H9 (cell line): ENCODE measurements at regions not wholly inside any gene's neighbourhood (a gene's known extent, or its start where the extent isn't known, plus 50 kb on each side); places are given as distances from the start of the nearest gene placed in this dataset.

ENCODE experiments used
- DNase-seq: peaks from one replicate; pipeline ENCODE4 v3.0.0-alpha.2; 2017
- H2AFZ ChIP-seq: one replicate; pipeline ENCODE4 v1.6.1; 2013; ENCODE audit warnings: mild to moderate bottlenecking, low read length, control low read depth, moderate library complexity
- H2AK5ac ChIP-seq: 2 replicates; pipeline ENCODE4 v1.6.1; 2013; ENCODE audit warnings: low read length, control low read depth, mixed read lengths; ENCODE audit not compliant: insufficient read length
- H2BK120ac ChIP-seq: one replicate; pipeline ENCODE4 v1.6.1; 2013; ENCODE audit warnings: low read depth, mild to moderate bottlenecking, low read length, control low read depth, inconsistent platforms; ENCODE audit not compliant: poor library complexity, severe bottlenecking
- H2BK12ac ChIP-seq: 2 replicates; pipeline ENCODE4 v1.6.1; 2013; ENCODE audit warnings: low read length, control low read depth, mixed read lengths, low read depth; ENCODE audit not compliant: insufficient read length
- H2BK15ac ChIP-seq: 2 replicates; pipeline ENCODE4 v1.6.1; 2013; ENCODE audit warnings: low read depth, low read length, control low read depth
- H2BK20ac ChIP-seq: one replicate; pipeline ENCODE4 v1.6.1; 2013; ENCODE audit warnings: low read depth, mild to moderate bottlenecking, low read length, control low read depth, inconsistent platforms; ENCODE audit not compliant: poor library complexity, severe bottlenecking
- H2BK5ac ChIP-seq: 2 replicates; pipeline ENCODE4 v1.6.1; 2013; ENCODE audit warnings: low read length, control low read depth, mixed read lengths; ENCODE audit not compliant: insufficient read length
- H3K14ac ChIP-seq: 2 replicates; pipeline ENCODE4 v1.6.1; 2013; ENCODE audit warnings: low read length, control low read depth; ENCODE audit not compliant: insufficient read depth
- H3K18ac ChIP-seq: 2 replicates; pipeline ENCODE4 v1.6.1; 2013; ENCODE audit warnings: low read depth, mild to moderate bottlenecking, mixed read lengths, low read length, control low read depth; ENCODE audit not compliant: insufficient read length
- H3K23ac ChIP-seq: 2 replicates; pipeline ENCODE4 v1.6.1; 2013; ENCODE audit warnings: low read length, control low read depth, mixed read lengths, low read depth; ENCODE audit not compliant: insufficient read length
- H3K23me2 ChIP-seq: 2 replicates; pipeline ENCODE4 v1.6.1; 2013; ENCODE audit warnings: low read depth, mild to moderate bottlenecking, mixed read lengths, low read length, control low read depth; ENCODE audit not compliant: insufficient read length, poor library complexity, severe bottlenecking
- H3K27ac ChIP-seq: 2 replicates; pipeline ENCODE4 v1.5.1; 2013; ENCODE audit warnings: low read length, control low read depth, mixed read lengths, low read depth; ENCODE audit not compliant: insufficient read length
- H3K27me3 ChIP-seq: 2 replicates; pipeline ENCODE4 v1.6.1; 2013; ENCODE audit warnings: low read length, control low read depth, inconsistent platforms; ENCODE audit not compliant: insufficient read depth
- H3K4ac ChIP-seq: 2 replicates; pipeline ENCODE4 v1.6.1; 2013; ENCODE audit warnings: low read depth, mild to moderate bottlenecking, control low read depth, inconsistent platforms, low read length, moderate library complexity
- H3K4me1 ChIP-seq: 2 replicates; pipeline ENCODE4 v1.6.1; 2013; ENCODE audit warnings: low read length, control low read depth, inconsistent platforms; ENCODE audit not compliant: insufficient read depth
- H3K4me2 ChIP-seq: 2 replicates; pipeline ENCODE4 v1.6.1; 2013; ENCODE audit warnings: low read length, control low read depth, mixed read lengths; ENCODE audit not compliant: insufficient read length, insufficient read depth
- H3K56ac ChIP-seq: 2 replicates; pipeline ENCODE4 v1.6.1; 2013; ENCODE audit warnings: low read depth, mild to moderate bottlenecking, mixed read lengths, low read length, control low read depth; ENCODE audit not compliant: insufficient read length
- H3K79me1 ChIP-seq: 2 replicates; pipeline ENCODE4 v1.6.1; 2013; ENCODE audit warnings: low read depth, mild to moderate bottlenecking, moderate library complexity, low read length, control low read depth, inconsistent platforms; ENCODE audit not compliant: insufficient read depth, poor library complexity, severe bottlenecking
- H3K79me2 ChIP-seq: 2 replicates; pipeline ENCODE4 v1.6.1; 2013; ENCODE audit warnings: low read length, control low read depth, inconsistent platforms; ENCODE audit not compliant: insufficient read depth
- H3K9ac ChIP-seq: 2 replicates; pipeline ENCODE4 v1.6.1; 2013; ENCODE audit warnings: low read length, control low read depth, mixed read lengths; ENCODE audit not compliant: insufficient read length; ENCODE audit errors: extremely low read depth
- H3K9me3 ChIP-seq: one replicate; pipeline ENCODE4 v1.6.1; 2013; ENCODE audit warnings: low read depth, low read length, inconsistent platforms; ENCODE audit not compliant: control insufficient read depth
- H3T11ph ChIP-seq: one replicate; pipeline ENCODE4 v1.6.1; 2013; ENCODE audit warnings: mild to moderate bottlenecking, low read length, control low read depth, inconsistent platforms
- H4K20me1 ChIP-seq: one replicate; pipeline ENCODE4 v1.6.1; 2013; ENCODE audit not compliant: control insufficient read depth, insufficient read length, insufficient read depth
- H4K5ac ChIP-seq: 2 replicates; pipeline ENCODE4 v1.6.1; 2013; ENCODE audit warnings: low read depth, mild to moderate bottlenecking, mixed read lengths, low read length, control low read depth; ENCODE audit not compliant: insufficient read length
- H4K8ac ChIP-seq: replicated peaks from 2 replicates; pipeline ENCODE4 v1.6.1; 2013; ENCODE audit warnings: low read length, control low read depth, mixed read lengths, low read depth; ENCODE audit not compliant: insufficient read length
- H4K91ac ChIP-seq: 2 replicates; pipeline ENCODE4 v1.6.1; 2013; ENCODE audit warnings: low read depth, mild to moderate bottlenecking, moderate library complexity, mixed read lengths, low read length, control low read depth; ENCODE audit not compliant: insufficient read length
- H3K27ac Mint-ChIP-seq, 3 experiments: 2 replicates in 2 of 3; 3 replicates in 1 of 3; pipeline ENCODE4 v1.8.0; 2020 to 2021; ENCODE audit warnings: mixed read lengths in 3 of 3, mild to moderate bottlenecking in 1 of 3, moderate library complexity in 1 of 3
- H3K27me3 Mint-ChIP-seq: 2 replicates; pipeline ENCODE4 v1.8.0; 2021; ENCODE audit warnings: low read depth, mild to moderate bottlenecking, moderate library complexity, mixed read lengths
- H3K36me3 Mint-ChIP-seq, 3 experiments: 2 replicates in 2 of 3; 3 replicates in 1 of 3; pipeline ENCODE4 v1.8.0; 2020 to 2021; ENCODE audit warnings: low read depth in 3 of 3, mixed read lengths in 3 of 3; ENCODE audit not compliant: insufficient read depth in 1 of 3
- H3K4me1 Mint-ChIP-seq, 2 experiments: 2 replicates each; pipeline ENCODE4 v1.8.0; 2020; ENCODE audit warnings: mixed read lengths in 2 of 2
- H3K4me3 Mint-ChIP-seq, 2 experiments: 2 replicates in 1 of 2; 3 replicates in 1 of 2; pipeline ENCODE4 v1.8.0; 2020 to 2021; ENCODE audit warnings: mild to moderate bottlenecking in 2 of 2, mixed read lengths in 2 of 2, moderate library complexity in 1 of 2
- H3K9me3 Mint-ChIP-seq, 2 experiments: 2 replicates in 1 of 2; 3 replicates in 1 of 2; pipeline ENCODE4 v1.8.0; 2020; ENCODE audit warnings: mild to moderate bottlenecking in 2 of 2, mixed read lengths in 2 of 2, moderate library complexity in 1 of 2
- WGBS: extraction: QIAGEN DNeasy Blood & Tissue Kit; methylation state at CpG from one replicate; pipeline ENCODE4 v1.1.7; 2013; ENCODE audit warnings: missing lambda C conversion rate, low lambda C conversion rate, mixed read lengths; ENCODE audit not compliant: insufficient read length; ENCODE audit errors: extremely low coverage; 5-methylcytosine and 5-hydroxymethylcytosine counted together
- TF ChIP-seq, protein P1 (sequence below): fragments of 200-600 bp; sonication (generic); conservative IDR thresholded peaks from 3 replicates; pipeline ENCODE4 v1.8.0; 2021; ENCODE audit warnings: antibody characterized with exemption, mild to moderate bottlenecking

DNA sequence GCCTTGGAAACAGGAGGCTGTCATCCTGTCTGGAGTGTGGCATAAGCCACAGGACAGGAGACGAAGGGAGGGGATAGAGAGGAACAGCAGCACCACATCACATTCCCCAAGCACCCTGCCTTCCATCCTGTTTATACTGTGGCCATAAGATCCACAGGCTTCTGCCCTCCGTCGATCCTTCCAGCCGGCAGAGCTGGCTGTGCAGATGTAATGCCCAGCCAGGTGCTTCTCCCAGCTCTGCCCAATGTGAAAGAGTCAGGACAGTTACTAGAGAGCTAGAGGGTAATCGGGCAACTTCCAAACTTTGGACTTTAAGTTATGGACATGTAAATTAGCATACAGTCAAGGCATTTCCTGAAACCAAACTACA lies 368.4 kb downstream of the SOX9 start:
- H3K27me3 ChIP-seq: no peaks in the 10 kb centered on the region
- H3K36me3 Mint-ChIP-seq: no peaks in the 10 kb centered on the region; a peak in 1 of 7 replicates
- no peak overlapping the region; a peak in 1 of 7 replicates for H3K27ac Mint-ChIP-seq
- no peak overlapping the region for H3K4me2 ChIP-seq
- H4K8ac ChIP-seq: no peak overlapping the region
- no CpG with 5 or more reads among the region's 5 CpGs for WGBS
- H3K23me2 ChIP-seq: no peaks in the 10 kb centered on the region
- H3K4me1 ChIP-seq: no peaks in the 10 kb centered on the region
- H3K4ac ChIP-seq: no peak overlapping the region
- no peak overlapping the region for H4K91ac ChIP-seq
- no peak overlapping the region for H3K27ac ChIP-seq
- H4K20me1 ChIP-seq: no peaks in the 10 kb centered on the region
- TF ChIP-seq, protein P1, sequence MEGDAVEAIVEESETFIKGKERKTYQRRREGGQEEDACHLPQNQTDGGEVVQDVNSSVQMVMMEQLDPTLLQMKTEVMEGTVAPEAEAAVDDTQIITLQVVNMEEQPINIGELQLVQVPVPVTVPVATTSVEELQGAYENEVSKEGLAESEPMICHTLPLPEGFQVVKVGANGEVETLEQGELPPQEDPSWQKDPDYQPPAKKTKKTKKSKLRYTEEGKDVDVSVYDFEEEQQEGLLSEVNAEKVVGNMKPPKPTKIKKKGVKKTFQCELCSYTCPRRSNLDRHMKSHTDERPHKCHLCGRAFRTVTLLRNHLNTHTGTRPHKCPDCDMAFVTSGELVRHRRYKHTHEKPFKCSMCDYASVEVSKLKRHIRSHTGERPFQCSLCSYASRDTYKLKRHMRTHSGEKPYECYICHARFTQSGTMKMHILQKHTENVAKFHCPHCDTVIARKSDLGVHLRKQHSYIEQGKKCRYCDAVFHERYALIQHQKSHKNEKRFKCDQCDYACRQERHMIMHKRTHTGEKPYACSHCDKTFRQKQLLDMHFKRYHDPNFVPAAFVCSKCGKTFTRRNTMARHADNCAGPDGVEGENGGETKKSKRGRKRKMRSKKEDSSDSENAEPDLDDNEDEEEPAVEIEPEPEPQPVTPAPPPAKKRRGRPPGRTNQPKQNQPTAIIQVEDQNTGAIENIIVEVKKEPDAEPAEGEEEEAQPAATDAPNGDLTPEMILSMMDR: no peak
- no peak overlapping the region for H2AFZ ChIP-seq
- no peaks in the 10 kb centered on the region; a peak in 1 of 5 replicates for H3K9me3 Mint-ChIP-seq
- H3K14ac ChIP-seq: no peak overlapping the region; the same call in 1 of the 2 replicates
- DNase-seq: no peak
- H3T11ph ChIP-seq: no peak overlapping the region
- no peak overlapping the region for H2BK15ac ChIP-seq
- H3K79me1 ChIP-seq: no peaks in the 10 kb centered on the region
- no peak overlapping the region for H3K56ac ChIP-seq
- no peak overlapping the region for H2BK120ac ChIP-seq
- no peak overlapping the region for H3K18ac ChIP-seq
- no peak overlapping the region for H2BK12ac ChIP-seq
- peaks cover 3% of the 10 kb centered on the region; the same call in 1 of the 2 replicates for H3K27me3 Mint-ChIP-seq
- H3K9ac ChIP-seq: no peak overlapping the region
- H3K4me1 Mint-ChIP-seq: peaks cover 13 to 16% of the 10 kb centered on the region in 2 experiments
- no peak overlapping the region for H2BK20ac ChIP-seq
- H2BK5ac ChIP-seq: no peak overlapping the region
- no peaks in the 10 kb centered on the region for H3K79me2 ChIP-seq
- no peak overlapping the region for H3K4me3 Mint-ChIP-seq
- no peaks in the 10 kb centered on the region for H3K9me3 ChIP-seq
- no peak overlapping the region for H4K5ac ChIP-seq
- H2AK5ac ChIP-seq: no peak overlapping the region
- no peak overlapping the region for H3K23ac ChIP-seq
